Activated naive CD4-positive, alpha-beta T cell treated with anti-CD3 and anti-CD28 coated beads, Interleukin-2, amount 10 ng/mL, durations not matched to agents 7 days and 5 days (primary cell): ENCODE measurements at regions not wholly inside any gene's neighbourhood (a gene's known extent, or its start where the extent isn't known, plus 50 kb on each side); places are given as distances from the start of the nearest gene placed in this dataset.

ENCODE experiments used
- CTCF ChIA-PET: fragments of 350-600 bp; sonication (Branson Sonifier 250); formaldehyde crosslinking; loops from one replicate; lab custom pipeline; 2021; ENCODE audit warnings: antibody characterized with exemption; lab: Charles Lee
- DNase-seq: peaks from one replicate; pipeline ENCODE4 v3.0.0-alpha.2; 2020
- H3K27ac Mint-ChIP-seq: one replicate; pipeline ENCODE4 v1.8.0; 2021; ENCODE audit warnings: mild to moderate bottlenecking, moderate library complexity, mixed read lengths
- H3K27me3 Mint-ChIP-seq: one replicate; pipeline ENCODE4 v1.8.0; 2021; ENCODE audit warnings: mild to moderate bottlenecking, mixed read lengths
- H3K36me3 Mint-ChIP-seq: one replicate; pipeline ENCODE4 v1.8.0; 2021; ENCODE audit warnings: mixed read lengths
- H3K4me1 Mint-ChIP-seq: one replicate; pipeline ENCODE4 v1.8.0; 2021; ENCODE audit warnings: mixed read lengths
- H3K4me3 Mint-ChIP-seq: one replicate; pipeline ENCODE4 v1.8.0; 2021; ENCODE audit warnings: mild to moderate bottlenecking, moderate library complexity, mixed read lengths
- H3K9me3 Mint-ChIP-seq: one replicate; pipeline ENCODE4 v1.8.0; 2021; ENCODE audit warnings: mixed read lengths

DNA sequence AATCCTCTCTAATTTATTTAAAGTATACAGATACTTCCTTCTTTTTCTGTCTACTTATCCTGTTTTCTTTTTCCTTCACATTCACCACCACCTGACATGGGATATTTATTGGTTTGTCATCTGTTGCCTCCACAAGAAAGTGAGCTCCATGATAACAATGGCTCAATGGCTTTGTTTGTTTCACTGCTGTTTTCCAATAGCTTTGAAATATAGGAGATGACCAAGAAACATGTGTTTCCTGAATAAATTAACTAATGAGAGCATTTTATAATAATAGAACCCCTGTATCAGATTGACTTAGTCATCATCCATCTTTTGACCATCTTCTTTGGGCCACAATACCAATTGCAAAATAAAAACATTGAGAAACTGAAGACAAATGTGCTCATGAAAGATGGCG lies 180.2 kb upstream of the GAS1 start:
- no peak for DNase-seq
- Mint-ChIP-seq H3K4me3 (no peak overlapping the region), H3K27me3 (peaks cover 3% of the 10 kb centered on the region), H3K9me3 (no peaks in the 10 kb centered on the region), H3K27ac (no peak overlapping the region), H3K36me3 (no peaks in the 10 kb centered on the region), H3K4me1 (peaks cover 4% of the 10 kb centered on the region)
- CTCF ChIA-PET = no interaction called here

GRCh38 chr9:87127978-87128614 lies 180.8 kb upstream of the GAS1 start:
- no peaks in the 10 kb centered on the region for H3K36me3 Mint-ChIP-seq

GRCh38 chr9:87128844-87129493 lies 181.7 kb upstream of the GAS1 start:
- no peak overlapping the region for H3K27ac Mint-ChIP-seq
- no peaks in the 10 kb centered on the region for H3K36me3 Mint-ChIP-seq
- CTCF ChIA-PET = no interaction called here
- no peaks in the 10 kb centered on the region for H3K9me3 Mint-ChIP-seq
- H3K27me3 Mint-ChIP-seq = peaks cover 3% of the 10 kb centered on the region
- H3K4me1 Mint-ChIP-seq = no peaks in the 10 kb centered on the region
- no peak overlapping the region for H3K4me3 Mint-ChIP-seq
- DNase-seq = no peak

More at GRCh38 chr9:87127978-87128614, 180.8 kb upstream of the GAS1 start:
- Mint-ChIP-seq H3K4me3 (no peak overlapping the region), H3K9me3 (no peaks in the 10 kb centered on the region), H3K27ac (no peak overlapping the region), H3K4me1 (peaks cover 2% of the 10 kb centered on the region), H3K27me3 (peaks cover 3% of the 10 kb centered on the region)
- DNase-seq = no peak
- CTCF ChIA-PET = no interaction called here

GRCh38 chr9:87135074-87135473 lies 187.8 kb upstream of the GAS1 start:
- no peak for DNase-seq
- Mint-ChIP-seq H3K9me3 (no peaks in the 10 kb centered on the region), H3K4me1 (no peaks in the 10 kb centered on the region), H3K27me3 (peaks cover 3% of the 10 kb centered on the region), H3K27ac (no peak overlapping the region), H3K4me3 (no peak overlapping the region), H3K36me3 (no peaks in the 10 kb centered on the region)
- CTCF ChIA-PET = no interaction called here

DNA sequence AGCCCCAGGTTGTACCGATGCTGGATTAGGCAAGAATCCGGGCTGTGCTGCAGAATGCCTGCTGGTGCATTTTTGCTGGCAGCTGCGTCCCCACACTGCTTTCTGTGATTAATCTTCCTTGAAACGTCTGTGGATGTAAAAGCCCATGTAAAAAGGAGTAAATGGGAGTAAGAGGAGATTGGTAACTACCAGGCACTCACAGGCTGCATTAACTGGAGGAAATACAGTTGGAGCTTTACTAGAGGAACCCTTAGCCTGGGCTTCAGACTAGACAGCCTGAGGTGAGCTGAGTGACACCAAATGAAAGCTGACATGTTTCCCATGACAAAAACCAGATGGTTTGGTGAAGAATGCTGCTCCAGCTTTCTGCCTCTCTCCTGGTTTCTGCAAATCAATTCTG lies 190.4 kb upstream of the GAS1 start:
- Mint-ChIP-seq H3K4me1 (no peaks in the 10 kb centered on the region), H3K4me3 (no peak overlapping the region), H3K27ac (no peak overlapping the region), H3K27me3 (peaks cover 3% of the 10 kb centered on the region), H3K9me3 (no peaks in the 10 kb centered on the region), H3K36me3 (no peaks in the 10 kb centered on the region)
- no peak for DNase-seq
- CTCF ChIA-PET = no interaction called here

DNA sequence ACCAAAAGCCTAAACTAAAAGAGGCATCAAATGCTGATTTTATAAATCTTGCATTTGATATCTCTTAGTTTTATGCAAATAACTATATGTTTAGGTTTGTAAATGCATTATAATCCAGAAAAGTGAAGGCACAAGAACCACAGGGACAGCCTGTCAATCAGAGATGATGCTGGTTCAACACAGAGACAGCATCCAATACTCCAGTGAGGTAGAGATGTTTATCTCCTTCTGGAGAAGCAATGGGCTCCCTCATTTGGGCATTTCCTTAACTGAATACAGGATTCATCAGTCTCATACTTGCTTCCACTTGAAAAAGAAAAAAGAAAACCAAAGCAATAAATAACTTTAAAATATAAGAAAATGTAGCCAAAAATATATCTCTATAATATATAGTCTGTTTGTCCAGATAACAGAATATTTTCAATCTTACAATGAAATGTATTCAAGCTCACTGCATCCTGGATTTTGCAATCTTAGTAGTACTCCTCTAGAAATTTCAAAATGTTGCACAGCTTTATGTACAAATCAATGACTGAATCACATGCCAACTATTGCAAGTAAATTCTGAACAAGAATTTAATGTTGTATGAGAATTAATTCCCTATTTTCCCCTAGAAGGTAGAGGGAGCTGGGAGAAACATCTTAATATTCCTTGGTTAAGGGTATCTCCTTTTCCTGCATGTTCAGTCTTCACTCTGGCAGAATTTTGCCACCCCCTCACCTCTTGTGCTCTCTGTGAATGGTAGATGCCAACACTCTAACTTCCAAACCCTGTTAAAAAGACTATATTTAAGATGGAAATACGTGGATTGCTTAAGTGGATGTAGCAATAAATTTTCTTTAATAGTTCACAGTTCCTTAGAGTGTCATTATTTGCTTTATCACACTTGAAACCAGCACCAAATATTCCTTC lies 191.1 kb upstream of the GAS1 start:
- Mint-ChIP-seq H3K4me3 (no peak overlapping the region), H3K9me3 (no peaks in the 10 kb centered on the region), H3K4me1 (no peaks in the 10 kb centered on the region), H3K27ac (no peak overlapping the region), H3K27me3 (peaks cover 3% of the 10 kb centered on the region), H3K36me3 (no peaks in the 10 kb centered on the region)
- DNase-seq = no peak
- CTCF ChIA-PET = no interaction called here

DNA sequence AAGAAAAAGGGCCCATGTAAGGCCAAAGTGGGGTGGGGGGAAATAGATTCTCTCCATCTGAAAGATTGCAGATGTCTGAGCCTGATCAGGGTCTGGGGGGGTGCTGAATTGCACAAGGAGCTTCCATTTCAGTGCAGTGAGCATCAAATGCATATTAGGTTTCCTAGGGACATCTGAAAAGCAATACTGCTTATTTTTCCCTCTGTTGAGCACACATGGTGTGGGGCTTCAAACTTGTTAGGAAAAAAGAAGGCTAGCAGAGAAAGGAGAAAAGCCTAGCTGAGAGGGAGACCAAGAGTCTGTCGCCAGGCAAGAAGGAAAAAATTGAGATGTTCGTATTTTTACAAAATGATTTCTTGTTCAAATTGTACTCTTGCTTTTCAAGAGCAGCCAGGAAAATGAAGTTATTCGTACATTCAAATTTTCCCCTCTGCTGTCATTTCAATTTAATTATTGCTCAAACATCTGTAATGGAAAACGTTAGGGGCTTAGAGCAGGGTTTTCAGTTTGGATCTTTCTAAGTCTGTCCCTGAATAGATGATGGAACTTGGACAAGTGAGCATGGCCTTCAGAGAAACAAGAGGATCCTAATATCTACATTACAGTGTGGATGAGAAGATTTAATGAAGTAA lies 191.9 kb upstream of the GAS1 start:
- DNase-seq = no peak
- CTCF ChIA-PET = no interaction called here
- no peaks in the 10 kb centered on the region for H3K36me3 Mint-ChIP-seq
- no peaks in the 10 kb centered on the region for H3K4me1 Mint-ChIP-seq
- no peak overlapping the region for H3K4me3 Mint-ChIP-seq
- H3K9me3 Mint-ChIP-seq = no peaks in the 10 kb centered on the region
- peaks cover 3% of the 10 kb centered on the region for H3K27me3 Mint-ChIP-seq
- H3K27ac Mint-ChIP-seq = no peak overlapping the region

DNA sequence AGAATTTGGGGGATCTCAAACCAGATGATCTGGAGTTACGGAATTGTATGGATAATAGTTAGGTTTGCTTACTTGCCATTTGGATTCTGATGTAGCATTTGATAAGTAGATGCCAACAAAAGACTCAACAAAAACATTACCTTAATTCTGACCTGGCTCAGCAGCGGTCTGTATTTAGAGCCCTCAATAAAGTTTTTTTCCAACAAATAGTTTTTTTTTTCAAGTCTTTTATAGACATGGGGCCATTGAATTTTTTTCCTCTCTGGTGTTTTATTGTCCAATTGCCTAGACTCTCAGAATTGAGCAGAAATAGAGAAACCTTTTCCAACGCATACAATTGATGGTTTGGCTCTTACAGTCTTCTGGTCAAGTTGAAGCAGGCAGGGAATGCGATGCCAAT lies 192.8 kb upstream of the GAS1 start:
- peaks cover 7% of the 10 kb centered on the region for H3K27me3 Mint-ChIP-seq
- CTCF ChIA-PET = no interaction called here
- no peaks in the 10 kb centered on the region for H3K9me3 Mint-ChIP-seq
- no peak overlapping the region for H3K27ac Mint-ChIP-seq
- no peaks in the 10 kb centered on the region for H3K4me1 Mint-ChIP-seq
- no peak overlapping the region for H3K4me3 Mint-ChIP-seq
- H3K36me3 Mint-ChIP-seq = no peaks in the 10 kb centered on the region
- DNase-seq = no peak

DNA sequence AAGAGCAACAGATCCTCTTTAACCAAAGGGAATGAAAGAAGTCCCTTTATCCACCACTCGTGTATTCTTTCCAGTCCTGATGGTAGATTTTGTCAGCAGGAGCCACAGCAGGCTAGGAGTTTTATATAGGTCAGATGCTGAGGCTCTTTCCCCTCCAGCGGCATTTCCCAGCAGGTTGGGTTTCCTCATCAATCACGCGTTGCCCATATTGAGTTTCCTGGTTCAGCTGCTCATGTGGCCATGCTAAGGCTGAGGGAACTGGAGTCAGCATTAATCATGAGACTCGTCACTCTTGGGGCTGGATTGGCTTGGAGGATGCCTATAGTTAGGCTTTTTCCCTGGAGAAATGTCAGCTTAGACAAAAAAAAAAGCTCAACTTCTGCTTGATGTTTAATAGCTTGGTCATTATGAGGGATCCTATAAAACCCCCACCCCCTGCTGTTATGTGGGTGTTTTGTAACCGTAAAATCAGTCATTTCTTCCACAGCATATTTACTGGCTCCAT lies 193.4 kb upstream of the GAS1 start:
- Mint-ChIP-seq H3K4me1 (no peaks in the 10 kb centered on the region), H3K4me3 (no peak overlapping the region), H3K36me3 (no peaks in the 10 kb centered on the region), H3K27ac (no peak overlapping the region), H3K27me3 (peaks cover 7% of the 10 kb centered on the region), H3K9me3 (no peaks in the 10 kb centered on the region)
- DNase-seq = no peak
- CTCF ChIA-PET = no interaction called here

DNA sequence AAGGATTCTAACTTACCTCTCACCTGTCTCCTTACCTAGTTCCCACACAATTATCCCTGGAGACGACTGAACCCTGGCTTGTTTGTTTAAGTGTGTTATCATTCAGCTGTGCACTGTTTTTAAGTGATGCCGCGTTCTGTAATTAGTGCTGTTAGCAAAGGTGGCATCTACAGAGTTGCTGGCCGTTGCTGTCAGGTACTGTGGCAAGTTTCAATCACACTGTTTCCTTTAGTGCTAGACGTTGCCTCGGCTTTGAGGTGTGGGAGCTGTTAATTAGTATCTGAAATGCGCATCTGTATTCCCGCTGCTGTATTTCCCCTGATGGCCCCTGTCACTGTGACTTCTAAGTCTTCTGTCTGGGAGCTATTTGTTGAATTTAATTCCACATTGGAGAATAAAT lies 193.8 kb upstream of the GAS1 start:
- Mint-ChIP-seq H3K9me3 (no peaks in the 10 kb centered on the region), H3K36me3 (no peaks in the 10 kb centered on the region), H3K4me1 (no peaks in the 10 kb centered on the region), H3K27me3 (peaks cover 7% of the 10 kb centered on the region), H3K4me3 (no peak overlapping the region), H3K27ac (no peak overlapping the region)
- DNase-seq = no peak
- CTCF ChIA-PET = no interaction called here

DNA sequence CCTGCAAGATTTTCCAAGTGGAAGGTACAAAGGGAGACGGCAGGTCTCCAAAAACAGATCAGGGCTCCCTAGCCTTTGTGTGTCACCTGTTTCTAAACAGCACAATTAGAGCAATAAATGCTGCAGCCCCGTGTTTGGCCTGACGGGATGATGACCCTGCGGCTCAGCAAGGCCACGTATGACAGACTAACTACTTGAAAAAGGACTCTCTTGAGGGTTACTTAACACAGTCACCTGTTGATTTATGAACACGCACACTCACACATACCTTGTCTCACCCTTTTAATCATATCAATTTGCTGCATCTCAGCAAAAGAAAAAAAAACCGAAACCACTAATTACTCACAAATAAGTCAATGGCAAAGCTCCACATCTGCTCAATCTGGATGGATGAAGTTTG lies 199.6 kb upstream of the GAS1 start:
- DNase-seq = no peak
- no peak overlapping the region for H3K4me3 Mint-ChIP-seq
- no peak overlapping the region for H3K27ac Mint-ChIP-seq
- peaks cover 35% of the 10 kb centered on the region for H3K27me3 Mint-ChIP-seq
- H3K9me3 Mint-ChIP-seq = peaks cover 1% of the 10 kb centered on the region
- peaks cover 1% of the 10 kb centered on the region for H3K36me3 Mint-ChIP-seq
- CTCF ChIA-PET = interaction anchor here (0.5 kb wide), 1 partner anchor 1492 kb away, joined by 3 read pairs; no protein-coding TSS in a partner anchor
- H3K4me1 Mint-ChIP-seq = no peaks in the 10 kb centered on the region

DNA sequence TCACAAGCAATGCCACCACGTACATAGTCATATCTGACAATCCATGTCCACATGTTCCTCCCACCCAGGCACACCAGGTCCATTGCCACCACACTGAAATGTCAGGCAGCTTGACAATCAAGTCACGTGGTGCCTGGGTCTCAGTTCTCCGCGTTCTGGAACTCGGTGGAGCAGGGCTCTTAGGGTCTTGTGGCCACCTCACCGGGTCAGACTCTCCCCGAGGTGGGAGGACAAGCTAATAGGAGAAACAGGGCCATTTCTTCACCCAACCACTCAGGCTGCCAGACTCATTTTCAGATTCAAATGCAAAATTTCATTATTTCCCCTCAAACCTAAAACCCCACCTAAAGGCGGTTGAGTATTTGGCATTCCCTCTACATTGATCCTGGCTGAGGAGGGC lies 200.5 kb upstream of the GAS1 start:
- H3K4me3 Mint-ChIP-seq = no peak overlapping the region
- peaks cover 35% of the 10 kb centered on the region for H3K27me3 Mint-ChIP-seq
- DNase-seq = no peak
- H3K27ac Mint-ChIP-seq = no peak overlapping the region
- H3K36me3 Mint-ChIP-seq = peaks cover 1% of the 10 kb centered on the region
- H3K9me3 Mint-ChIP-seq = peaks cover 1% of the 10 kb centered on the region
- CTCF ChIA-PET = no interaction called here
- H3K4me1 Mint-ChIP-seq = no peaks in the 10 kb centered on the region

DNA sequence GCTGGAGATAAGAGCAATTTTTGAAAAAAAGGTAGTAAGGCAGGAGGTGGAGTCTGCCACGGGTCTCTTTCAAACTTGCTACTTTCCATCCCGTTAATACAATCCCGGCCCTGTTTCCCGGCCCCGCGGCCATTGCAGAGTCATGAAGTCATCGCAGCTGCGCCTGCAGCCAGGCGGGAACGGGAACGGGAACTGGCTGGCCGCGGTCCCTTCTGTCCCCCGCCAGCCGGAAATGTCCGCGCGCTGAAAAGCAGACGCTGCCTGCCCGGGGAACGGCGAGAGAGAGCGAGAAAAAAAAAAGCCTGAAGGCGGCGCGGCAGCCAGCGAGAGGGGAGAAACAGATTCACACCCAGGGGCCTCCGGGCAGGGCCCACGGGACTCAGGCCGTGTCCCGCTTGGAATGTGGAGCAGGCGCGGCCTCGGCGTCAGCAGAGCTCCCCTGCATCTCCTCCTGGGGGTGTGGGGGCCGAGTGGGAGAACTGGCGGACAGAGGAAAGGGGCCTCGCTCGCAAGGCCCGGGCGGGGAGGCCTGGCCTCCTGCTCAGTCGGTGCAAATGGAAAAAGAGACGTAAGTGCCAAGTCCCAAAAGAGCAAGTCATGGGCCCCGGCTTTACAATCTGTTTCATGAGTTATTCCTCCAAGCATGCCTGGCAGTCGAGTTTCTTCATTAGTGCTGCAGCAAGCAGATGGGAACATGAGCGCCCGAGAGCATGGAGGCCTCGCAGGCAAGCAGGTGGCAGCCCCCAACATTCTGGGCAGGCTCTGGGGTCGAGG lies 201.2 kb upstream of the GAS1 start:
- CTCF ChIA-PET = no interaction called here
- Mint-ChIP-seq H3K27me3 (peaks cover 35% of the 10 kb centered on the region), H3K4me3 (no peak overlapping the region), H3K36me3 (peaks cover 1% of the 10 kb centered on the region), H3K4me1 (no peaks in the 10 kb centered on the region), H3K27ac (no peak overlapping the region), H3K9me3 (peaks cover 1% of the 10 kb centered on the region)
- no peak for DNase-seq
